ENCODE measurements at regions not wholly inside any gene's neighbourhood (a gene's known extent, or its start where the extent isn't known, plus 50 kb on each side); places are given as distances from the start of the nearest gene placed in this dataset.

- Histone ChIP-seq H3K27ac (peak overlapping the region in 17 of 21 experiments; percentile 2 to 79 (median 52)), H3K4me3 (peak overlapping the region in 1 of 7 experiments; percentile 2)
Observed at GRCh38 chr16:54647725-54648221, 282.9 kb upstream of the IRX5 start.

- Histone ChIP-seq H3K27ac (peak overlapping the region in 11 of 21 experiments; percentile 2 to 79 (median 44)), H3K4me3 (no peak overlapping the region)
Observed at GRCh38 chr16:54647216-54647615, 283.4 kb upstream of the IRX5 start.

GRCh38 chr16:54645345-54645744 lies 285.3 kb upstream of the IRX5 start:
- H3K27ac ChIP-seq, result peak overlapping the region in 1 of 21 experiments; percentile 14

GRCh38 chr16:54636221-54636793 lies 294.4 kb upstream of the IRX5 start:
- no peak overlapping the region for H3K27ac ChIP-seq
- no peak overlapping the region for H3K4me3 ChIP-seq

More at GRCh38 chr16:54645345-54645744, 285.3 kb upstream of the IRX5 start:
- H3K4me3 ChIP-seq, result no peak overlapping the region

- Histone ChIP-seq H3K27ac (peak overlapping the region in 1 of 21 experiments; percentile 13), H3K4me3 (no peak overlapping the region)
Observed at GRCh38 chr16:54633943-54634362, 296.7 kb upstream of the IRX5 start.

- Histone ChIP-seq H3K4me3 (no peak overlapping the region), H3K27ac (no peak overlapping the region)
Observed at GRCh38 chr16:54632322-54633220, 298.1 kb upstream of the IRX5 start.

GRCh38 chr16:54631782-54632181 lies 298.9 kb upstream of the IRX5 start:
- H3K27ac ChIP-seq, result no peak overlapping the region
- no peak overlapping the region for H3K4me3 ChIP-seq

- Histone ChIP-seq H3K27ac (peak overlapping the region in 4 of 21 experiments; percentile 19 to 72 (median 31)), H3K4me3 (no peak overlapping the region)
Observed at GRCh38 chr16:54630284-54630967, 300.2 kb upstream of the IRX5 start.

GRCh38 chr16:54628796-54629625 lies 301.7 kb upstream of the IRX5 start:
- no peak overlapping the region for H3K4me3 ChIP-seq
- H3K27ac ChIP-seq, result peak overlapping the region in 1 of 21 experiments; percentile 72

- Histone ChIP-seq H3K27ac (no peak overlapping the region), H3K4me3 (no peak overlapping the region)
Observed at GRCh38 chr16:54627616-54628015, 303.0 kb upstream of the IRX5 start.

GRCh38 chr16:54623636-54624035 lies 307.0 kb upstream of the IRX5 start:
- H3K4me3 ChIP-seq, result no peak overlapping the region
- H3K27ac ChIP-seq, result no peak overlapping the region

- H3K4me3 ChIP-seq, result no peak overlapping the region
- H3K27ac ChIP-seq, result no peak overlapping the region
Observed at GRCh38 chr16:54620197-54620596, 310.5 kb upstream of the IRX5 start.

GRCh38 chr16:54616610-54617009 lies 314.1 kb upstream of the IRX5 start:
- Histone ChIP-seq H3K4me3 (no peak overlapping the region), H3K27ac (no peak overlapping the region)

GRCh38 chr16:54605536-54606066 lies 319.0 kb upstream of the IRX3 start:
- Histone ChIP-seq H3K27ac (no peak overlapping the region), H3K4me3 (no peak overlapping the region)

GRCh38 chr16:54602666-54603065 lies 316.1 kb upstream of the IRX3 start:
- Histone ChIP-seq H3K4me3 (no peak overlapping the region), H3K27ac (no peak overlapping the region)

GRCh38 chr16:54597222-54597621 lies 310.6 kb upstream of the IRX3 start:
- Histone ChIP-seq H3K4me3 (no peak overlapping the region), H3K27ac (no peak overlapping the region)

GRCh38 chr16:54595621-54596020 lies 309.0 kb upstream of the IRX3 start:
- no peak overlapping the region for H3K27ac ChIP-seq
- H3K4me3 ChIP-seq, result no peak overlapping the region

GRCh38 chr16:54594601-54595391 lies 308.2 kb upstream of the IRX3 start:
- H3K4me3 ChIP-seq, result no peak overlapping the region
- no peak overlapping the region for H3K27ac ChIP-seq

Measured in skin epidermis (tissue), 12 donors.